Activated CD4-positive, alpha-beta T cell treated with anti-CD3 and anti-CD28 coated beads, Interleukin-2, amount 10 ng/mL, durations not matched to agents 7 days and 5 days (primary cell): ENCODE measurements at regions not wholly inside any gene's neighbourhood (a gene's known extent, or its start where the extent isn't known, plus 50 kb on each side); places are given as distances from the start of the nearest gene placed in this dataset.

Experiments used
- CTCF ChIA-PET: fragments of 350-600 bp; sonication (Branson Sonifier 250); formaldehyde crosslinking; loops from one replicate; lab custom pipeline; 2021; ENCODE audit warnings: antibody characterized with exemption; lab: Charles Lee
- POLR2A ChIA-PET: fragments of 350-600 bp; sonication (Branson Sonifier 250); formaldehyde crosslinking; loops from one replicate; lab custom pipeline; 2021; ENCODE audit warnings: antibody characterized with exemption; lab: Charles Lee
- DNase-seq: peaks from one replicate; pipeline ENCODE4 v3.0.0-alpha.2; 2020
- H3K27ac Mint-ChIP-seq: one replicate; pipeline ENCODE4 v1.8.0; 2021; ENCODE audit warnings: mild to moderate bottlenecking, moderate library complexity, mixed read lengths
- H3K27me3 Mint-ChIP-seq: one replicate; pipeline ENCODE4 v1.8.0; 2021; ENCODE audit warnings: mixed read lengths
- H3K36me3 Mint-ChIP-seq: one replicate; pipeline ENCODE4 v1.8.0; 2021; ENCODE audit warnings: low read depth, mixed read lengths
- H3K4me1 Mint-ChIP-seq: one replicate; pipeline ENCODE4 v1.8.0; 2021; ENCODE audit warnings: mixed read lengths
- H3K4me3 Mint-ChIP-seq: one replicate; pipeline ENCODE4 v1.8.0; 2021; ENCODE audit warnings: mild to moderate bottlenecking, moderate library complexity, mixed read lengths
- H3K9me3 Mint-ChIP-seq: one replicate; pipeline ENCODE4 v1.8.0; 2021; ENCODE audit warnings: mixed read lengths

GRCh38 chr5:166354332-166354731 is 1937.1 kb upstream of the WWC1 start:
- Mint-ChIP-seq H3K4me1 (no peaks in the 10 kb centered on the region), H3K4me3 (no peak overlapping the region), H3K9me3 (peaks cover 14% of the 10 kb centered on the region), H3K27me3 (no peaks in the 10 kb centered on the region), H3K36me3 (no peaks in the 10 kb centered on the region), H3K27ac (no peak overlapping the region)
- ChIA-PET POLR2A (no interaction called here), CTCF (no interaction called here)
- no peak for DNase-seq

- Mint-ChIP-seq H3K9me3 (peaks cover 11% of the 10 kb centered on the region), H3K4me3 (no peak overlapping the region)
Measured at GRCh38 chr5:166356096-166356495, 1935.3 kb upstream of the WWC1 start.

GRCh38 chr5:166358127-166358830 is 1933.2 kb upstream of the WWC1 start:
- H3K9me3 Mint-ChIP-seq = peaks cover 8% of the 10 kb centered on the region
- CTCF ChIA-PET = no interaction called here
- DNase-seq = no peak
- POLR2A ChIA-PET = no interaction called here
- no peak overlapping the region for H3K27ac Mint-ChIP-seq
- H3K36me3 Mint-ChIP-seq = no peaks in the 10 kb centered on the region
- no peak overlapping the region for H3K4me3 Mint-ChIP-seq
- H3K4me1 Mint-ChIP-seq = no peaks in the 10 kb centered on the region
- H3K27me3 Mint-ChIP-seq = no peaks in the 10 kb centered on the region

More at GRCh38 chr5:166356096-166356495, 1935.3 kb upstream of the WWC1 start:
- Mint-ChIP-seq H3K36me3 (no peaks in the 10 kb centered on the region), H3K27me3 (no peaks in the 10 kb centered on the region), H3K4me1 (no peaks in the 10 kb centered on the region), H3K27ac (no peak overlapping the region)
- CTCF ChIA-PET = no interaction called here
- DNase-seq = no peak
- POLR2A ChIA-PET = no interaction called here

- Mint-ChIP-seq H3K4me3 (no peak overlapping the region), H3K36me3 (no peaks in the 10 kb centered on the region), H3K9me3 (peaks cover 5% of the 10 kb centered on the region), H3K27me3 (no peaks in the 10 kb centered on the region), H3K4me1 (no peaks in the 10 kb centered on the region), H3K27ac (no peak overlapping the region)
- ChIA-PET POLR2A (no interaction called here), CTCF (no interaction called here)
- no peak for DNase-seq
Measured at GRCh38 chr5:166363087-166363760, 1928.2 kb upstream of the WWC1 start.

GRCh38 chr5:166365164-166365563 is 1926.3 kb upstream of the WWC1 start:
- H3K27ac Mint-ChIP-seq = no peak overlapping the region
- no peak overlapping the region for H3K4me3 Mint-ChIP-seq
- CTCF ChIA-PET = no interaction called here
- H3K27me3 Mint-ChIP-seq = no peaks in the 10 kb centered on the region
- no peak for DNase-seq
- POLR2A ChIA-PET = no interaction called here
- H3K9me3 Mint-ChIP-seq = peaks cover 2% of the 10 kb centered on the region
- no peaks in the 10 kb centered on the region for H3K4me1 Mint-ChIP-seq
- no peaks in the 10 kb centered on the region for H3K36me3 Mint-ChIP-seq

- no peaks in the 10 kb centered on the region for H3K36me3 Mint-ChIP-seq
- H3K9me3 Mint-ChIP-seq = peaks cover 2% of the 10 kb centered on the region
- H3K4me3 Mint-ChIP-seq = no peak overlapping the region
- no peak for DNase-seq
- H3K27ac Mint-ChIP-seq = no peak overlapping the region
- H3K4me1 Mint-ChIP-seq = peaks cover 1% of the 10 kb centered on the region
- POLR2A ChIA-PET = no interaction called here
- CTCF ChIA-PET = no interaction called here
- H3K27me3 Mint-ChIP-seq = no peaks in the 10 kb centered on the region
Measured at GRCh38 chr5:166367391-166367790, 1924.1 kb upstream of the WWC1 start.

- H3K9me3 Mint-ChIP-seq = peaks cover 2% of the 10 kb centered on the region
- no peak for DNase-seq
- POLR2A ChIA-PET = no interaction called here
- no peak overlapping the region for H3K4me3 Mint-ChIP-seq
- peaks cover 1% of the 10 kb centered on the region for H3K4me1 Mint-ChIP-seq
- H3K36me3 Mint-ChIP-seq = no peaks in the 10 kb centered on the region
- CTCF ChIA-PET = interaction anchor here (0.6 kb wide), 1 partner anchor 16 kb away, joined by 5 read pairs; no protein-coding TSS in a partner anchor
- H3K27ac Mint-ChIP-seq = no peak overlapping the region
- no peaks in the 10 kb centered on the region for H3K27me3 Mint-ChIP-seq
Measured at GRCh38 chr5:166369346-166369745, 1922.1 kb upstream of the WWC1 start.

GRCh38 chr5:166369807-166370206 is 1921.6 kb upstream of the WWC1 start:
- CTCF ChIA-PET = interaction anchor here (0.6 kb wide), 1 partner anchor 15 kb away, joined by 5 read pairs; no protein-coding TSS in a partner anchor
- no peaks in the 10 kb centered on the region for H3K36me3 Mint-ChIP-seq
- H3K4me3 Mint-ChIP-seq = no peak overlapping the region
- H3K9me3 Mint-ChIP-seq = peaks cover 2% of the 10 kb centered on the region
- peaks cover 1% of the 10 kb centered on the region for H3K4me1 Mint-ChIP-seq
- H3K27me3 Mint-ChIP-seq = no peaks in the 10 kb centered on the region
- no peak for DNase-seq
- H3K27ac Mint-ChIP-seq = no peak overlapping the region
- POLR2A ChIA-PET = no interaction called here

- Mint-ChIP-seq H3K36me3 (no peaks in the 10 kb centered on the region), H3K9me3 (no peaks in the 10 kb centered on the region), H3K4me3 (no peak overlapping the region), H3K27me3 (no peaks in the 10 kb centered on the region), H3K27ac (no peak overlapping the region), H3K4me1 (peaks cover 1% of the 10 kb centered on the region)
- ChIA-PET CTCF (no interaction called here), POLR2A (no interaction called here)
- DNase-seq = no peak
Measured at GRCh38 chr5:166370928-166371690, 1920.3 kb upstream of the WWC1 start.

- Mint-ChIP-seq H3K4me3 (no peak overlapping the region), H3K27ac (no peak overlapping the region), H3K9me3 (peaks cover 2% of the 10 kb centered on the region), H3K4me1 (peaks cover 1% of the 10 kb centered on the region), H3K36me3 (no peaks in the 10 kb centered on the region), H3K27me3 (no peaks in the 10 kb centered on the region)
- POLR2A ChIA-PET = no interaction called here
- DNase-seq = no peak
- CTCF ChIA-PET = no interaction called here
Measured at GRCh38 chr5:166373817-166374216, 1917.6 kb upstream of the WWC1 start.

GRCh38 chr5:166377756-166378155 is 1913.7 kb upstream of the WWC1 start:
- ChIA-PET CTCF (no interaction called here), POLR2A (no interaction called here)
- Mint-ChIP-seq H3K4me3 (no peak overlapping the region), H3K27me3 (no peaks in the 10 kb centered on the region), H3K36me3 (no peaks in the 10 kb centered on the region), H3K4me1 (no peaks in the 10 kb centered on the region), H3K27ac (no peak overlapping the region), H3K9me3 (peaks cover 2% of the 10 kb centered on the region)
- no peak for DNase-seq

GRCh38 chr5:166379517-166379916 is 1911.9 kb upstream of the WWC1 start:
- H3K27ac Mint-ChIP-seq = no peak overlapping the region
- no peak overlapping the region for H3K4me3 Mint-ChIP-seq
- CTCF ChIA-PET = no interaction called here
- POLR2A ChIA-PET = no interaction called here
- H3K4me1 Mint-ChIP-seq = no peaks in the 10 kb centered on the region
- H3K36me3 Mint-ChIP-seq = no peaks in the 10 kb centered on the region
- no peak for DNase-seq
- H3K27me3 Mint-ChIP-seq = no peaks in the 10 kb centered on the region
- H3K9me3 Mint-ChIP-seq = peaks cover 2% of the 10 kb centered on the region

- H3K9me3 Mint-ChIP-seq = peaks cover 2% of the 10 kb centered on the region
- POLR2A ChIA-PET = no interaction called here
- H3K27ac Mint-ChIP-seq = no peak overlapping the region
- H3K27me3 Mint-ChIP-seq = no peaks in the 10 kb centered on the region
- H3K4me3 Mint-ChIP-seq = no peak overlapping the region
- DNase-seq = no peak
- no peaks in the 10 kb centered on the region for H3K36me3 Mint-ChIP-seq
- H3K4me1 Mint-ChIP-seq = no peaks in the 10 kb centered on the region
- CTCF ChIA-PET = interaction anchor here (1.0 kb wide), 1 partner anchor 20 kb away, joined by 4 read pairs; no protein-coding TSS in a partner anchor
Measured at GRCh38 chr5:166382031-166382430, 1909.4 kb upstream of the WWC1 start.
